ENCODE measurements at regions not wholly inside any gene's neighbourhood (a gene's known extent, or its start where the extent isn't known, plus 50 kb on each side); places are given as distances from the start of the nearest gene placed in this dataset.
"Not testable (repeated sequence)": the region's sequence is repeated elsewhere in the genome, so short reads cannot be mapped to it uniquely, and the experiment has no call there.

DNA sequence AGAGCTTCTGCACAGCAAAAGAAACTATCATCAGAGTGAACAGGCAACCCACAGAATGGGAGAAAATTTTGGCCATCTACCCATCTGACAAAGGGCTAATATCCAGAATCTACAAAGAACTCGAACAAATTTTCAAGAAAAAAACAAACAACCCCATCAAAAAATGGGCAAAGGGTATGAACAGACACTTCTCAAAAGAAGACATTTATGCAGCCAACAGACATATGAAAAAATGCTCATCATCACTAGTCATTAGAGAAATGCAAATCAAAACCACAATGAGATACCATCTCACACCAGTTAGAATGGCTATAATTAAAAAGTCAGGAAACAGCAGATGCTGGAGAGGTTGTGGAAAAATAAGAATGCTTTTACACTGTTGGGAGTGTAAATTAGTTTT lies 340.6 kb downstream of the TFAP2B start:
- no CpG with 5 or more reads among the region's 1 CpG for WGBS (ENCODE audit: extremely low coverage, insufficient coverage, low lambda C conversion rate)

DNA sequence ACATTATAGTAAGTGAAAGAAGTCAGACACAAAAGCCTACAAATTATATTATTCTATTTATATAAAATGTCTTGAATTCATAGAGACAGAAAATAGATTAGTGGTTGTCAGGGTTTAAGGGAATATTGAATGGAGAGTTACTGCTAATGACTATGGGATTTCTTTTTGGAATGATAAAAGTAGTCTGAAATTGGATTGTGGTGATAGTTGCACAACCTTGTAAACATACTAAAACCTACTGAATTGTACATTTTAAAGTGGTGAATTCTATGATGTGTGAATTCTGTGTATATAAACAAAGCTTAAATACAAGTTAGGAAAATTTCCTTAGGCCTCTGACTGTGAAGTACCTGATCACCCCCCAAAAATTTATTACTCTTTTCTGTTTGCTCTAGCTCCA lies 343.1 kb downstream of the TFAP2B start:
- Histone ChIP-seq H3K36me3 (ENCODE audit: control insufficient read depth, insufficient read depth, low read length) (no peaks in the 10 kb centered on the region), H3K18ac (ENCODE audit: low read length) (no peak overlapping the region), H4K5ac (ENCODE audit: low read length) (no peak overlapping the region), H2AK5ac (ENCODE audit: low read length) (no peak overlapping the region), H3K79me1 (ENCODE audit: low read length) (no peaks in the 10 kb centered on the region), H3K4ac (ENCODE audit: low read depth, low read length) (no peak overlapping the region), H3K27me3 (ENCODE audit: insufficient read depth, low read length, poor library complexity) (no peaks in the 10 kb centered on the region), H2BK120ac (ENCODE audit: low read depth, low read length) (no peak overlapping the region), H3K4me1 (ENCODE audit: control insufficient read depth, low read depth, low read length) (no peaks in the 10 kb centered on the region), H4K8ac (ENCODE audit: low read depth, low read length) (no peak overlapping the region), H3K9ac (ENCODE audit: low read length) (no peak overlapping the region), H3K4me2 (ENCODE audit: low read length) (no peak overlapping the region), H3K4me3 (ENCODE audit: low read length) (no peak overlapping the region), H2BK5ac (ENCODE audit: low read length) (no peak overlapping the region), H2BK15ac (replicated peaks; ENCODE audit: low read depth) (no peak overlapping the region), H3K27ac (ENCODE audit: low read depth, low read length) (no peak overlapping the region), H3K79me2 (ENCODE audit: control insufficient read depth, insufficient read depth, low read length) (no peaks in the 10 kb centered on the region), H3K56ac (ENCODE audit: low read length) (no peak overlapping the region), H3K23ac (ENCODE audit: low read length) (no peak overlapping the region)
- no peak for DNase-seq

More for the DNA sequence above, 340.6 kb downstream of the TFAP2B start:
- not testable (repeated sequence) for H4K8ac ChIP-seq (ENCODE audit: low read depth, low read length); H3K4ac ChIP-seq (ENCODE audit: low read depth, low read length); H3K9ac ChIP-seq (ENCODE audit: low read length); H3K79me2 ChIP-seq (ENCODE audit: control insufficient read depth, insufficient read depth, low read length); H3K18ac ChIP-seq (ENCODE audit: low read length); H3K79me1 ChIP-seq (ENCODE audit: low read length); H3K36me3 ChIP-seq (ENCODE audit: control insufficient read depth, insufficient read depth, low read length); H2BK5ac ChIP-seq (ENCODE audit: low read length); H4K5ac ChIP-seq (ENCODE audit: low read length); H2BK15ac ChIP-seq (replicated peaks; ENCODE audit: low read depth); H3K4me2 ChIP-seq (ENCODE audit: low read length); H3K27me3 ChIP-seq (ENCODE audit: insufficient read depth, low read length, poor library complexity); H3K4me3 ChIP-seq (ENCODE audit: low read length); H2AK5ac ChIP-seq (ENCODE audit: low read length); DNase-seq; H2BK120ac ChIP-seq (ENCODE audit: low read depth, low read length); H3K27ac ChIP-seq (ENCODE audit: low read depth, low read length); H3K4me1 ChIP-seq (ENCODE audit: control insufficient read depth, low read depth, low read length); H3K23ac ChIP-seq (ENCODE audit: low read length); H3K56ac ChIP-seq (ENCODE audit: low read length)

DNA sequence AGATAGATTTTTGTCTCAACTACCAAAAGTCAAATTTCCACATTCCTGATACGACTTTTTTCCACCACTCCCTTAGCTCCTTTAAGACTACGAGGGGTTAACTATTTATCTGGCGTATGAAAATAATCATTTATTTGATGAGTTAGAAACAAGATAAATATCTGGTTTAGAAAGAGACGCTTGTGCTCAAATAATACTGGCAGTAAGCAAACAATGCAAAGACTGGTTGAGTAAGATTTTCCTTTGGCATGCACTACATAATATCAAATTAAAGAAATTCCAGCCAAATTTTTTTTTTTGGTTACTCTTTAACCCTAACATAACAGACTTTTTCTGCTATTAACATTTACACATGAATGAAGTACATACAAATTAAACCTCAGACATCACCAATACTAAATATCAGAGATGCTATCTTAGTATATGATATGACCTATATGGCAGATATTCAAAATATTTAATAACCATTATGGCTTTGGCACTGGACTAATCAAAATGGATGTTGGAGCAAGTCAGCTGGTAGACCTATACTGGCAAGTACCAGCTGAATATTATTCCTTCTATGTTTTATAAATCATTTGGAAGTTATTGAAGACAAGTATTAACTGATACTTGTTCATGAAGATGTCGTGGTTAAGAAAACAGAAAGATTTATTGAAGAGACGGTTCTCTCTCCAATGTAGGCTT lies 345.3 kb downstream of the TFAP2B start:
- DNase-seq, result no peak
- no peak overlapping the region for H3K18ac ChIP-seq (ENCODE audit: low read length)
- H4K5ac ChIP-seq (ENCODE audit: low read length), result no peak overlapping the region
- no peak overlapping the region for H3K27ac ChIP-seq (ENCODE audit: low read depth, low read length)
- H3K4me1 ChIP-seq (ENCODE audit: control insufficient read depth, low read depth, low read length), result no peaks in the 10 kb centered on the region
- no peak overlapping the region for H2BK120ac ChIP-seq (ENCODE audit: low read depth, low read length)
- H2AK5ac ChIP-seq (ENCODE audit: low read length), result no peak overlapping the region
- no CpG with 5 or more reads among the region's 6 CpGs for WGBS (ENCODE audit: extremely low coverage, insufficient coverage, low lambda C conversion rate)
- H2BK15ac ChIP-seq (replicated peaks; ENCODE audit: low read depth), result no peak overlapping the region
- H3K79me2 ChIP-seq (ENCODE audit: control insufficient read depth, insufficient read depth, low read length), result no peaks in the 10 kb centered on the region
- H3K4ac ChIP-seq (ENCODE audit: low read depth, low read length), result no peak overlapping the region
- no peaks in the 10 kb centered on the region for H3K79me1 ChIP-seq (ENCODE audit: low read length)
- no peak overlapping the region for H4K8ac ChIP-seq (ENCODE audit: low read depth, low read length)
- no peak overlapping the region for H3K4me2 ChIP-seq (ENCODE audit: low read length)
- H3K23ac ChIP-seq (ENCODE audit: low read length), result no peak overlapping the region
- H3K27me3 ChIP-seq (ENCODE audit: insufficient read depth, low read length, poor library complexity), result no peaks in the 10 kb centered on the region
- H3K4me3 ChIP-seq (ENCODE audit: low read length), result no peak overlapping the region
- H3K9ac ChIP-seq (ENCODE audit: low read length), result no peak overlapping the region
- H3K36me3 ChIP-seq (ENCODE audit: control insufficient read depth, insufficient read depth, low read length), result no peaks in the 10 kb centered on the region
- no peak overlapping the region for H3K56ac ChIP-seq (ENCODE audit: low read length)
- H2BK5ac ChIP-seq (ENCODE audit: low read length), result no peak overlapping the region

DNA sequence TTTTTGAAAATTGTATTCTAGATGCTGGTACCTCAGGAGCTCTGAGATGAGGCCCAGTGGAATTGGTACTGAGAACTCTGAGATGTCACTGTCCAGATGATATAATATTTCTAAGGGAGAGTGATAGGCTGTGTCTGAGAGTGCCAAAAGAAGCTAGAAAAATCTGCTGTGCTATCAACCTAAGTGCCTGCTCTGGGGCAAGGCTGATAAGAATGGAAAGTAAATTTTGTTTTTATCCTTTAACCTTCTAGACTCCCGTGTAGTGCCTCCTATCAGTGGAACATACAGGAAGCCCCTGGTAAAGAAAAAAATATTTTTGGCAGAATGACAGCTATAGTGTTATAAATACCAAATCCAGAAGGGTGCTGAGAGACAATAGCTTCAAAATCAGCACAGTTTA lies 348.2 kb downstream of the TFAP2B start:
- Histone ChIP-seq H3K4me3 (ENCODE audit: low read length) (no peak overlapping the region), H3K56ac (ENCODE audit: low read length) (no peak overlapping the region), H3K9ac (ENCODE audit: low read length) (no peak overlapping the region), H3K4me2 (ENCODE audit: low read length) (no peak overlapping the region), H3K4ac (ENCODE audit: low read depth, low read length) (no peak overlapping the region), H3K79me1 (ENCODE audit: low read length) (no peaks in the 10 kb centered on the region), H3K23ac (ENCODE audit: low read length) (no peak overlapping the region), H3K18ac (ENCODE audit: low read length) (no peak overlapping the region), H4K8ac (ENCODE audit: low read depth, low read length) (no peak overlapping the region), H3K79me2 (ENCODE audit: control insufficient read depth, insufficient read depth, low read length) (no peaks in the 10 kb centered on the region), H2BK5ac (ENCODE audit: low read length) (no peak overlapping the region), H2AK5ac (ENCODE audit: low read length) (no peak overlapping the region), H2BK15ac (replicated peaks; ENCODE audit: low read depth) (no peak overlapping the region), H4K5ac (ENCODE audit: low read length) (no peak overlapping the region), H3K4me1 (ENCODE audit: control insufficient read depth, low read depth, low read length) (no peaks in the 10 kb centered on the region), H3K36me3 (ENCODE audit: control insufficient read depth, insufficient read depth, low read length) (no peaks in the 10 kb centered on the region), H3K27ac (ENCODE audit: low read depth, low read length) (no peak overlapping the region), H2BK120ac (ENCODE audit: low read depth, low read length) (no peak overlapping the region), H3K27me3 (ENCODE audit: insufficient read depth, low read length, poor library complexity) (no peaks in the 10 kb centered on the region)
- no CpG with 5 or more reads among the region's 1 CpG for WGBS (ENCODE audit: extremely low coverage, insufficient coverage, low lambda C conversion rate)
- DNase-seq, result no peak

DNA sequence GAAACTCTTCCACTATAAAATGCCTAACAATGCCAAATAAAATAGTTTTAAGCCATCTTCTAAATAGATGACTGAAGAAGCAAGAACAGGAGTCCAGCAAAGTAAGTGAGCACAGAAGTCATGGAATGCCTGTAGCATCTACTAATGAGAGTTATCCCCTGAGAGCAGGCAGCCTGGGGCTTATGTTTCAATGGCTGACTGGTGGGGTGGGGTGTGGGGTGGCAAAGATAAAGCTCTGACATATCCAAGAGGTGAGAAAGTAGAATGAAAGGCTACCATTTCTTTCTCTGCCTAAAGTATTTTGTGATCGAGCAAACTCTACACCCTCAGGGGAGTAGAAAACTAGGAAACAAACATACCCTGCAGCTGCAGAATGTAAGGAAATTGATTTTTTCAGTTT lies 348.8 kb downstream of the TFAP2B start:
- no peaks in the 10 kb centered on the region for H3K27me3 ChIP-seq (ENCODE audit: insufficient read depth, low read length, poor library complexity)
- H3K18ac ChIP-seq (ENCODE audit: low read length), result no peak overlapping the region
- H3K79me2 ChIP-seq (ENCODE audit: control insufficient read depth, insufficient read depth, low read length), result no peaks in the 10 kb centered on the region
- H3K4me1 ChIP-seq (ENCODE audit: control insufficient read depth, low read depth, low read length), result no peaks in the 10 kb centered on the region
- no CpG with 5 or more reads among the region's 1 CpG for WGBS (ENCODE audit: extremely low coverage, insufficient coverage, low lambda C conversion rate)
- no peaks in the 10 kb centered on the region for H3K79me1 ChIP-seq (ENCODE audit: low read length)
- no peak overlapping the region for H3K4me3 ChIP-seq (ENCODE audit: low read length)
- no peak overlapping the region for H3K27ac ChIP-seq (ENCODE audit: low read depth, low read length)
- no peak overlapping the region for H4K8ac ChIP-seq (ENCODE audit: low read depth, low read length)
- no peak overlapping the region for H2BK15ac ChIP-seq (replicated peaks; ENCODE audit: low read depth)
- no peak overlapping the region for H3K56ac ChIP-seq (ENCODE audit: low read length)
- H2BK120ac ChIP-seq (ENCODE audit: low read depth, low read length), result no peak overlapping the region
- no peak overlapping the region for H3K23ac ChIP-seq (ENCODE audit: low read length)
- H3K4ac ChIP-seq (ENCODE audit: low read depth, low read length), result no peak overlapping the region
- no peak overlapping the region for H3K4me2 ChIP-seq (ENCODE audit: low read length)
- no peak overlapping the region for H2AK5ac ChIP-seq (ENCODE audit: low read length)
- peak; percentile 43 for DNase-seq
- no peaks in the 10 kb centered on the region for H3K36me3 ChIP-seq (ENCODE audit: control insufficient read depth, insufficient read depth, low read length)
- no peak overlapping the region for H3K9ac ChIP-seq (ENCODE audit: low read length)
- no peak overlapping the region for H2BK5ac ChIP-seq (ENCODE audit: low read length)
- H4K5ac ChIP-seq (ENCODE audit: low read length), result no peak overlapping the region

DNA sequence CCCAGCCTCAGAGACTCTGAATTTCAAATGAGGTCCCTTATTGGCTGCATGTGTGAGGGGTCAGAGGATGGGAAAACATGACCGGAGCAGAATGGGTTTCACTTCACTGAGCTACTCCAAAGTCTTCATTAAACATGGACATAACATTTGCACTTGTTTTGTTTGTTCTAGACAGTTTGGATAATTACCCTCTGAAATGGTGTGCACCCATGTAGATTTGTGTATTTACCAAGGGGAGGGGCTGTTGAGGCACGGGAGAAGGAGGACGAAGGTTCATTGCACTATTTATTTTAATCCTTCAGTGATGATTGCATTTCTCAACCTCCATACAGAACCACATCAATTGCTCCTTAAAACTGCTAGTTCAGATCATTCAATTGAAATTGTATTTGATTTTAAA lies 364.2 kb downstream of the TFAP2B start:
- Histone ChIP-seq H3K23ac (ENCODE audit: low read length) (no peak overlapping the region), H4K8ac (ENCODE audit: low read depth, low read length) (no peak overlapping the region), H2BK120ac (ENCODE audit: low read depth, low read length) (no peak overlapping the region), H3K27me3 (ENCODE audit: insufficient read depth, low read length, poor library complexity) (no peaks in the 10 kb centered on the region), H4K5ac (ENCODE audit: low read length) (no peak overlapping the region), H3K18ac (ENCODE audit: low read length) (no peak overlapping the region), H3K79me2 (ENCODE audit: control insufficient read depth, insufficient read depth, low read length) (no peaks in the 10 kb centered on the region), H3K36me3 (ENCODE audit: control insufficient read depth, insufficient read depth, low read length) (no peaks in the 10 kb centered on the region), H3K4ac (ENCODE audit: low read depth, low read length) (no peak overlapping the region), H2BK15ac (replicated peaks; ENCODE audit: low read depth) (no peak overlapping the region), H3K9ac (ENCODE audit: low read length) (no peak overlapping the region), H3K56ac (ENCODE audit: low read length) (no peak overlapping the region), H3K4me3 (ENCODE audit: low read length) (no peak overlapping the region), H2BK5ac (ENCODE audit: low read length) (no peak overlapping the region), H2AK5ac (ENCODE audit: low read length) (no peak overlapping the region), H3K4me2 (ENCODE audit: low read length) (no peak overlapping the region), H3K79me1 (ENCODE audit: low read length) (no peaks in the 10 kb centered on the region), H3K4me1 (ENCODE audit: control insufficient read depth, low read depth, low read length) (no peaks in the 10 kb centered on the region), H3K27ac (ENCODE audit: low read depth, low read length) (no peak overlapping the region)
- no CpG with 5 or more reads among the region's 3 CpGs for whole genome bisulfite sequencing (ENCODE audit: extremely low coverage, insufficient coverage, low lambda C conversion rate)
- DNase-seq, result no peak

Data from mesendoderm (in vitro differentiated cells).